22Rv1 (cell line): ENCODE measurements at regions not wholly inside any gene's neighbourhood (a gene's known extent, or its start where the extent isn't known, plus 50 kb on each side); places are given as distances from the start of the nearest gene placed in this dataset.

Experiments used
- CTCF ChIP-seq: fragments of 450-650 bp; IDR thresholded peaks from 2 replicates; pipeline ENCODE4 v1.5.1; 2017; ENCODE audit warnings: mild to moderate bottlenecking
- ZFX ChIP-seq: fragments of 450-650 bp; IDR thresholded peaks from 2 replicates; pipeline ENCODE4 v1.6.1; 2017; ENCODE audit warnings: antibody characterized with exemption, borderline replicate concordance

- TF ChIP-seq CTCF (no peak), ZFX (no peak)
These were observed 139.0 kb downstream of the FAM43A start for GRCh38 chr3:194824701-194825111.
